ENCODE measurements at regions not wholly inside any gene's neighbourhood (a gene's known extent, or its start where the extent isn't known, plus 50 kb on each side); places are given as distances from the start of the nearest gene placed in this dataset.

- Mint-ChIP-seq H3K36me3 (no peaks in the 10 kb centered on the region), H3K9me3 (no peaks in the 10 kb centered on the region), H3K27ac (no peak overlapping the region), H3K4me3 (peak overlapping the region; percentile 49), H3K27me3 (ENCODE audit: low read depth) (no peaks in the 10 kb centered on the region), H3K4me1 (peaks cover 40% of the 10 kb centered on the region)
- no peak for DNase-seq (ENCODE audit: low spot score)
- TF ChIP-seq GRHL2 (CRISPR knock-in tag; IDR thresholded peaks at IDR 0.05; ENCODE audit: insufficient replicate concordance, severe bottlenecking) (no peak), ZBTB43 (CRISPR knock-in tag; IDR thresholded peaks at IDR 0.05) (no peak), MXD4 (CRISPR knock-in tag; IDR thresholded peaks at IDR 0.05; ENCODE audit: borderline replicate concordance) (no peak), NR3C1 (CRISPR knock-in tag; conservative IDR thresholded peaks at IDR 0.05; ENCODE audit: low read depth) (no peak), FOXP1 (CRISPR knock-in tag; IDR thresholded peaks at IDR 0.05; ENCODE audit: borderline replicate concordance) (no peak)
- ChIA-PET POLR2A (no interaction called here), CTCF (interaction anchor here (1.1 to 4.2 kb wide), 2 partner anchors 12 to 191 kb away, joined by 9 to 25 read pairs; no protein-coding TSS in a partner anchor)
- ATAC-seq = no peak
Observed at GRCh38 chr16:87064731-87065445, 252.3 kb downstream of the C16orf95 start.

GRCh38 chr16:87065446-87066132 lies 251.6 kb downstream of the C16orf95 start:
- no peaks in the 10 kb centered on the region for H3K9me3 Mint-ChIP-seq
- no peak overlapping the region for H3K4me3 Mint-ChIP-seq
- no peak overlapping the region for H3K27ac Mint-ChIP-seq
- no peaks in the 10 kb centered on the region for H3K27me3 Mint-ChIP-seq (ENCODE audit: low read depth)
- no peak for DNase-seq (ENCODE audit: low spot score)
- ATAC-seq = no peak
- H3K4me1 Mint-ChIP-seq = peaks cover 44% of the 10 kb centered on the region
- ChIA-PET CTCF (interaction anchor here (1.1 to 4.2 kb wide), 2 partner anchors 12 to 192 kb away, joined by 9 to 25 read pairs; no protein-coding TSS in a partner anchor), POLR2A (no interaction called here)
- H3K36me3 Mint-ChIP-seq = no peaks in the 10 kb centered on the region
- no peak for TF ChIP-seq TCF7 (CRISPR knock-in tag; IDR thresholded peaks at IDR 0.05; ENCODE audit: low read depth)

GRCh38 chr16:87066133-87067002 lies 250.8 kb downstream of the C16orf95 start:
- ChIA-PET POLR2A (no interaction called here), CTCF (interaction anchor here (1.1 to 4.2 kb wide), 2 partner anchors 11 to 192 kb away, joined by 9 to 25 read pairs; no protein-coding TSS in a partner anchor)
- no peak for TF ChIP-seq ZNF317 (CRISPR knock-in tag; IDR thresholded peaks at IDR 0.05; ENCODE audit: borderline replicate concordance, low read depth)
- TF ChIP-seq FOXJ3 (CRISPR knock-in tag; IDR thresholded peaks at IDR 0.05; ENCODE audit: borderline replicate concordance) = no peak
- TF ChIP-seq E2F5 (CRISPR knock-in tag; IDR thresholded peaks at IDR 0.05) = no peak
- H3K36me3 Mint-ChIP-seq = no peaks in the 10 kb centered on the region
- no peaks in the 10 kb centered on the region for H3K27me3 Mint-ChIP-seq (ENCODE audit: low read depth)
- no peaks in the 10 kb centered on the region for H3K9me3 Mint-ChIP-seq
- no peak overlapping the region for H3K27ac Mint-ChIP-seq
- H3K4me1 Mint-ChIP-seq = peaks cover 44% of the 10 kb centered on the region
- no peak for ATAC-seq
- no peak overlapping the region for H3K4me3 Mint-ChIP-seq
- DNase-seq (ENCODE audit: low spot score) = no peak

GRCh38 chr16:87067003-87067556 lies 250.1 kb downstream of the C16orf95 start:
- POLR2A ChIA-PET = no interaction called here
- H3K4me3 Mint-ChIP-seq = no peak overlapping the region
- H3K27me3 Mint-ChIP-seq (ENCODE audit: low read depth) = no peaks in the 10 kb centered on the region
- TF ChIP-seq ELF4 (CRISPR knock-in tag; IDR thresholded peaks at IDR 0.05; ENCODE audit: low read depth) (no peak), ZNF396 (CRISPR knock-in tag; IDR thresholded peaks at IDR 0.05; ENCODE audit: borderline replicate concordance) (no peak), NFYB (CRISPR knock-in tag; conservative IDR thresholded peaks at IDR 0.05; ENCODE audit: low read depth) (no peak), SMAD3 (CRISPR knock-in tag; IDR thresholded peaks at IDR 0.05; ENCODE audit: borderline replicate concordance) (no peak), MXD4 (CRISPR knock-in tag; IDR thresholded peaks at IDR 0.05; ENCODE audit: borderline replicate concordance) (no peak), NFATC4 (CRISPR knock-in tag; IDR thresholded peaks at IDR 0.05) (no peak), MLX (CRISPR knock-in tag; IDR thresholded peaks at IDR 0.05) (no peak), ATF3 (CRISPR knock-in tag; conservative IDR thresholded peaks at IDR 0.05) (no peak), SP1 (CRISPR knock-in tag; conservative IDR thresholded peaks at IDR 0.05) (no peak), ZNF219 (CRISPR knock-in tag; IDR thresholded peaks at IDR 0.05; ENCODE audit: borderline replicate concordance) (no peak), FOXK1 (CRISPR knock-in tag; IDR thresholded peaks at IDR 0.05) (no peak), EMX1 (CRISPR knock-in tag; IDR thresholded peaks at IDR 0.05) (no peak), ZNF138 (CRISPR knock-in tag; conservative IDR thresholded peaks at IDR 0.05) (no peak), FOXP1 (CRISPR knock-in tag; IDR thresholded peaks at IDR 0.05; ENCODE audit: borderline replicate concordance) (no peak), TEAD1 (CRISPR knock-in tag; IDR thresholded peaks at IDR 0.05) (no peak)

More at GRCh38 chr16:87067003-87067556, 250.1 kb downstream of the C16orf95 start:
- H3K9me3 Mint-ChIP-seq = no peaks in the 10 kb centered on the region
- peaks cover 44% of the 10 kb centered on the region for H3K4me1 Mint-ChIP-seq
- no peak for ATAC-seq
- H3K36me3 Mint-ChIP-seq = no peaks in the 10 kb centered on the region
- no peak for DNase-seq (ENCODE audit: low spot score)
- CTCF ChIA-PET = interaction anchor here (1.4 to 4.2 kb wide), 2 partner anchors 10 to 111 kb away, joined by 4 to 25 read pairs; no protein-coding TSS in a partner anchor
- H3K27ac Mint-ChIP-seq = no peak overlapping the region
